Peyer's patch (tissue), 4 donors: ENCODE measurements at regions not wholly inside any gene's neighbourhood (a gene's known extent, or its start where the extent isn't known, plus 50 kb on each side); places are given as distances from the start of the nearest gene placed in this dataset.

Experiments
- POLR2A ChIP-seq, 2 donors: fragments of 450-650 bp; IDR thresholded peaks; one replicate each; pipeline ENCODE4 v1.5.1; 2017; ENCODE audit warnings: antibody characterized with exemption in 2 of 2, mild to moderate bottlenecking in 2 of 2, moderate library complexity in 2 of 2
- TF ChIP-seq, protein P1 (sequence below), 6 experiments: fragments of 450-650 bp in 4 of 6; fragments of 200-600 bp in 2 of 6; sonication (generic) in 1 of 6; IDR thresholded peaks; one replicate each; pipeline ENCODE4 v1.5.1; 2017 to 2019; ENCODE audit warnings: antibody characterized with exemption in 6 of 6, mild to moderate bottlenecking in 3 of 6, moderate library complexity in 1 of 6

DNA sequence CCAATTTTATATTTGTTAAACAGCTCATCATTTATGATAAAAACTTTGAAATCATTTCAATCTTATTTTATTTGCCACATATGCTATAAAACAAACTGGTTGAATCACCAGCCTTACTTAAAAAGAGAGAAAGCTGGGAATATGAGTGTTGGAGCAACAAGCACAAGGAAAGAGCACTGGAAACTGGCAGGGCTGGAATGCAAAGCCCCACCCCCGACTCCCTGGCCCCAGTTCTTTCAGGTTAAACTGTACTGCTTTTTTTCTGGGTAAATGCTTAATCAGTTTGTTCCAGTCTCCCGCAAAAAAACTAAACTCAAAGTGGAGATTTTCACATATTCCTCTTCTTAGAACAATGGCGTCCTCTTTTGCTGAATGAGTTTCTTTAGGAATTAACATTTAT lies 433.8 kb upstream of the NOX3 start:
- TF ChIP-seq, protein P1, sequence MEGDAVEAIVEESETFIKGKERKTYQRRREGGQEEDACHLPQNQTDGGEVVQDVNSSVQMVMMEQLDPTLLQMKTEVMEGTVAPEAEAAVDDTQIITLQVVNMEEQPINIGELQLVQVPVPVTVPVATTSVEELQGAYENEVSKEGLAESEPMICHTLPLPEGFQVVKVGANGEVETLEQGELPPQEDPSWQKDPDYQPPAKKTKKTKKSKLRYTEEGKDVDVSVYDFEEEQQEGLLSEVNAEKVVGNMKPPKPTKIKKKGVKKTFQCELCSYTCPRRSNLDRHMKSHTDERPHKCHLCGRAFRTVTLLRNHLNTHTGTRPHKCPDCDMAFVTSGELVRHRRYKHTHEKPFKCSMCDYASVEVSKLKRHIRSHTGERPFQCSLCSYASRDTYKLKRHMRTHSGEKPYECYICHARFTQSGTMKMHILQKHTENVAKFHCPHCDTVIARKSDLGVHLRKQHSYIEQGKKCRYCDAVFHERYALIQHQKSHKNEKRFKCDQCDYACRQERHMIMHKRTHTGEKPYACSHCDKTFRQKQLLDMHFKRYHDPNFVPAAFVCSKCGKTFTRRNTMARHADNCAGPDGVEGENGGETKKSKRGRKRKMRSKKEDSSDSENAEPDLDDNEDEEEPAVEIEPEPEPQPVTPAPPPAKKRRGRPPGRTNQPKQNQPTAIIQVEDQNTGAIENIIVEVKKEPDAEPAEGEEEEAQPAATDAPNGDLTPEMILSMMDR (IDR thresholded peaks at IDR 0.05) = no peak
- TF ChIP-seq POLR2A (IDR thresholded peaks at IDR 0.05) = no peak
